ENCODE measurements at regions not wholly inside any gene's neighbourhood (a gene's known extent, or its start where the extent isn't known, plus 50 kb on each side); places are given as distances from the start of the nearest gene placed in this dataset.

DNA sequence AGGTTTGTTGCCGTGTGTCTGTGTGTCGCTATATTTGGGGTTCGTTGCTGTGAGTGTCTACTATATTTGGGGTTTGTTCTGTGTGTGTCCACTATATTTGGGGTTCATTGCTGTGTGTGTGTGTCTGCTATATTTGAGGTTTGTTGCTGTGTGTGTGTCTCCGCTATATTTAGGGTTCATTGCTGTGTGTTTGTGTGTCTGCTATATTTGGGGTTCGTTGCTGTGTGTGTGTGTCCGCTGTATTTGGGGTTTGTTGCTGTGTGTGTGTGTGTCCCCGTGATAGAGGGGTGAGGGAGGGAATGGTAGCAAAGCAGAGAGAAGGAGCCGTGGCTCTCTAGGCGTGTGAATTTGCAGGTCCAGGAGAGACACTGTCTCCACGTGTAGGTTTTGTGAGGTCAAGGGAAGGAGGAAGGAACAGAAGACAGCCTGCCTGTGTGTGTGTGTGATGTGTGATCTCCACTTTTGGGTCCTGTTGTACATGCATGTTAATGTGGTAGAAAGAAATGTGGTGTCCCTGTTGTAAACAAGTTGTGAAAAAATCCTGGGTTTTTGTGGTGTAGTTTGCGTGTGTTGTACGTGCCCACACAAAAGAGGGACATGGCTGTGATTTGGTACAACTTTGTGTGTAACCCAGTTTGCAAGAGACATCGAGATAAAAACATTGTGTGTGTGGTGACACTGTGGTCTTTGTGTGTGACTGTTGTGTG, 56.3 kb upstream of the ECE1 start:
- no peak for DNase-seq

DNA sequence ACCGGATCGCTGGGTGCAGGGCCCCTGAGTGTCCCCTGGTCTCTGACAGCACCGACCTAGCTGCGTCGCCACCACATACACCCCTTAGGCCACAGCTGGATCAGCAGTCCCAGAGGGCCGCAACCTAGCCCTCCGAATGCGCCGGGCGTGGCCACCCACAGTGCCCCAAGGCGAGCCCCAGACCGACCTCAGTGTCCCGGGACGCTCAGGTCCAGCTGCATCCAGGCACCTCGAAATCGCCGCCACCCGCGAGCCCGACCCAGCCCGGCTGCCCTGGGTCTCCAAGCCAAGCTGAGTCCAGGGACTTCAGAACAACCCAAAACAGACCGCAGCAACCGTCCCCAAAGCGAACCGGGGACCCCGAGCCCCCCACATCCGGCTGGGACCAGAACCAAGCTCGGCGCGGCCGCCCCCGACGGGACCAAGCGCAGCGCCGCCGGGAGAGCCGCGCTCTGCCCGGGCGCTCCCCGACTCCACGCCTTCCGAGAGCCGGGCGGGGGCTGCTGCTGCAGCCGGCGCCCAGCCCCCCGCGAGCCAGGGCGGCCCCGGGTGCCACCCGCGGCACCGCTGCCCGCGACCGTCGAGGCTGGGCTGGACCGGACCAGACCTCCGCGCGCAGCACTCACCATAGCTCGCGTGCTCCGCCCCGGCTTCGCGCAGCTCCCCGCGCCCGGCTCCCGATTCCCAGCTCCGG, 54.6 kb upstream of the ECE1 start:
- no peak for DNase-seq

DNA sequence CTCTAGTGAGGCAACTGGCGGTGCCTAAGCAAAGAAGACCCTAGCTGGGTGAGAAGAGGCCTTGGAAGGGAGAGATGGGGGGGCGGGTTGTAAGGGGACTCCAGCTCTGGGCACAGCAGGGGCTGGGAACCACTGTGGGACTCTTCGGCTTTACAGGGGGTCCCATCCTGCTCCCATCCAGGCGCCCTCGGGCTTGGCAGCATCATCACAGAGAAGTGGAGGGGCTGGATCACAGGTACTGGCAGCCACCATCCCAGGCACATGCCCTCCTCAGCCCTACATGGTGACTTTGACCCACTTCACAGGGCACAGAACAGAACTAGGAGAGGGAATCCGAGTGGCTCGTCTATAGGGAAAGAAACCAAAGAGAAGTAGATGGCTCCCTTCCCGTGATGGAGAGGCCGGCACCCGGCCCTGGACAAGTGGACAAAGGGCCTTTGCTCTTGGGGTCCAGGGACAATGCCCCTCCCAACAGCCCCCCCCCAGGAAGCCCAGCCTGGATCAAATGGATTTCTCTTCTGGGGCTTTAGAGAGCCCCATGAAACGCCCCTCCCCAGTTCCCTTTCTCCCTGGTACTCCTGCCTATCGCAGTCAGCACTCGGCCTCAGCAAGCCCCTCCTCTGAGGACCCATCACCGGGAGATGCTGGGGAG, 54.0 kb upstream of the ECE1 start:
- no peak for DNase-seq

DNA sequence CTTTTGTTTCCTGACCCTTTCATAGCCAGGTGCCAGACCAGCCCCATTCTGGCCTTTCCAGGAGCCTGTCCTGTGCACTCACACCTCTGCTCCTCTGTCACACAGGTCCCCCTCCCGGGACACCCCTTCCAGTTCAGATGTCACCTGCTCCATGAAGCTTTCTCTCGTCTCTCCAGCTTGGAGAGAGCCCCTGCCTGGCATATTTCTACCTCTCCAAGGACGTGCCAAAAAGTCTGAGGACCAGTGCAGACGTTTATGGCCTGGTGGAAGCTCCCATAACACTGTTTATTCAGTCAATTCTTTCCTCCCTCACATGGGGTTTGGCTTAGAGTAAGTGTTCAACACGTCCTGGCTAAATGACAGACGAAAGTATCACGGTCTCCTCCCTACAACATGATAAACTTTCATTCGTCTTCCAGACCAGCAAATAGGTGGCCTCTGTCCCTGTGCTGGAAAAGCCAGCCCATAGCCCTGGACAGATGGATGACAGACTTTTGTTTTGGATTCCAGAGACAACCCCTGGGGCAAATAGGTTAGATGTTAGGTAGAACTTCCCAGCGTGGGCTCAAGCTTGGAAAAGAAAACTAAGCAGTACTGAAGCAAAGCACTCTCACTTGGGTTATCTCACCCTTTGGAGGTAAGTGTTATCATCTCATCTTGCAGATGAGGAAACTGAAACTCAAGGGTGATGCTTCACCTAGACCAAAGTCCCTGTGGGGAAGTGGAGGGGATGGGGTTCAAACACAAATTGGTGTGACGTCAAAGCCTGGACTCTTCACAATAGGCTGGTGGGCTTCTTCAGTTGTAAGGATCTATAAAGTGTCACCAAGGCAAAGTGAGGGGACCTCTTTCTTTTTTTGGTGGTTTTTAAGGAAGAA, 52.9 kb upstream of the ECE1 start:
- DNase-seq, result no peak

DNA sequence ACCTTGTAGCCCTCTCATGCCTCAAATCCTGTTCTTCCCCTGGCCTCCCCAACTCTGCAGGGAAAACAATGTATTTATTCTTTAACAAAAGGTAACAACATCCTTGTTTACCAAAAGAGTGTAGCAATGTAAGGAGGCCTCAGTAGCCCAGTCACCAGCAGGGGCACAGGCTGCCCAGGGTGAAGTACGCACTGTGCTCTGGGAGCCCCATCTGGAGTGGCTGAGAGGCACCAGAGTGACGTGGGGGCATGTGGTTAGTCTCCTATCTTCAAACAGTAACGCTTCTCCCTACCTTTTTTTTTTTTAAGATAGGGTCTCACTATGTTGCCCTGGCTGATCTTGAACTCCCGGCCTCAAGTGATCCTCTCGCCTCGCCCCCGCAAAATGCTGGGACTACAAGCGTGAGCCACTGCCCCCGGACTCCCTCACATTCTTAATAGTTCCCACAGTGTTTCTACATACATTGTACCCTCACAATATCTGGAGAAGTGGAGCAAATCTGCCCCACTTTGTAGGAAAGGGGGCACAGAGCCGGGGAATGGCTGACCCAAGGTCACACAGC, 51.3 kb upstream of the ECE1 start:
- DNase-seq, result no peak

DNA sequence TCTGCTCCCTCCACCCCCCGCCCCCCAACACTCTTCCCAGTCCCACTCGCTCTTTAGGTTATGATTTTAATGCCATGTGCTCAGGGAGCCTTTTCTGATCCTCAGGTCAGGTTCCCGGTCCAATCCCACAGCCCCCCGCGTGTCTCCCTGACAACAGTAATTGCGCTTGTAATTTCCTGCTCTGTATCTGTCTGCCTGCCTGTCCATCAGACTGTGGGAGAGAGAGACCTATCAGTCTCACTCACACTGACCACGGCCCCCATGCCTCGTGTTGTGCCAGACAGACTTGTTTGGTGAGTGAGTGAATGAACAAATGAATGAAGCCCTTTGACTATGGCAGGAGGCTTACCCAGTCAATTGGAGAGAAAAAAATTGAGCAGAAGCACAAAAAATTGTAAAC, 50.8 kb upstream of the ECE1 start:
- no peak for DNase-seq

DNA sequence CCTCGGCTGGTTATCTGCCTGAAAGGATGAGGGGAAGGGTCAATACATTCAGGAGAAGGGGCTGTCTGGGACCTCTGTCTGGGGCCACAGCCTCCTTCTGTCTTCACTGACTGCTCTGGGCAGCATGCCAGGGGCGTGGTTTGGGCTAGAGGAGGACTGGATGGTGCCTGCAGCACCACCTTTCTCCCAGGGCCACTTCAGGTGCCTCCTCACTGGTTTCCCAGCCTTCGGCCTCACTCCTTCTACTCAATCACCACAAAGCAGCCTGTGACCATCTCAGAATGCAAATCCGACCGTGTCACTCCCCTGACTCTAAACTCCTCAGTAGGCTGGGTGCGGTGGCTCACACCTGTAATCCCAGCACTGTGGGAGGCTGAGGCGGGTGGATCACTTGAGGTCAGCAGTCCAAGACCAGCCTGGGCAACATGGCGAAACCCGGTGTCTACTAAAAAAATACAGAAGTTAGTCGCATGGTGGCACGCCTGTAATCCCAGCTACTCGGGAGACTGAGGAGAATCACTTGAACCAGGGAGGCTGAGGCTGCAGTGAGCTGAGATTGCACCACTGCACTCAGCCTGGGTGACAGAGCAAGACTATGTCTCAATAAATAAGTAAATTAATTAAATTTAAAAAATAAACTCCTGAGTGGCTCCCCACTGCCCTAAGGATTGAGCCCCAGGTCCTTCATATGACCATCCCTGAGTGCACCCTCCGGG, 50.1 kb upstream of the ECE1 start:
- no peak for DNase-seq

Data from NCI-H526 treated with DMSO at 0.1 percent for 48 hours (cell line).